CD4-positive, alpha-beta memory T cell (primary cell): ENCODE measurements at regions not wholly inside any gene's neighbourhood (a gene's known extent, or its start where the extent isn't known, plus 50 kb on each side); places are given as distances from the start of the nearest gene placed in this dataset.

Source experiments
- CTCF ChIA-PET: fragments of 350-600 bp; sonication (Branson Sonifier 250); formaldehyde crosslinking; loops from one replicate; lab custom pipeline; 2021; ENCODE audit warnings: inconsistent platforms; ENCODE audit not compliant: partially characterized antibody; lab: Charles Lee
- POLR2A ChIA-PET: fragments of 350-600 bp; sonication (Branson Sonifier 250); formaldehyde crosslinking; loops from one replicate; lab custom pipeline; 2021; ENCODE audit not compliant: partially characterized antibody; lab: Charles Lee
- DNase-seq, 5 donors: peaks; one replicate each; pipeline versions ENCODE4 v3.0.0 to v3.0.0-alpha.2; 2020 to 2022; ENCODE audit warnings: mixed read lengths in 1 of 5
- H3K27ac ChIP-seq: one replicate; pipeline ENCODE4 v1.7.0; 2013; ENCODE audit warnings: low read depth, low read length
- H3K27me3 ChIP-seq: 2 replicates; pipeline ENCODE4 v1.7.0; 2013; ENCODE audit warnings: mild to moderate bottlenecking, low read length, moderate library complexity; ENCODE audit not compliant: insufficient read depth
- H3K36me3 ChIP-seq: 2 replicates; pipeline ENCODE4 v1.7.0; 2013; ENCODE audit warnings: mild to moderate bottlenecking, low read length, moderate library complexity; ENCODE audit not compliant: insufficient read depth
- H3K4me1 ChIP-seq: 2 replicates; pipeline ENCODE4 v1.7.0; 2013; ENCODE audit warnings: mild to moderate bottlenecking, low read length, moderate library complexity; ENCODE audit not compliant: insufficient read depth
- H3K4me3 ChIP-seq, 2 donors: one replicate each; pipeline ENCODE4 v1.7.0; 2013; ENCODE audit warnings: low read length in 2 of 2, mild to moderate bottlenecking in 1 of 2
- H3K9me3 ChIP-seq, 2 donors: one replicate each; pipeline ENCODE4 v1.7.0; 2013; ENCODE audit warnings: low read length in 2 of 2, control low read depth in 1 of 2; ENCODE audit not compliant: control insufficient read depth in 1 of 2
- H3K27ac Mint-ChIP-seq, 7 donors: one replicate each; pipeline ENCODE4 v1.8.0; 2020 to 2021; ENCODE audit warnings: mixed read lengths in 7 of 7, mild to moderate bottlenecking in 6 of 7, inconsistent platforms in 3 of 7, moderate library complexity in 3 of 7
- H3K27me3 Mint-ChIP-seq, 2 donors: one replicate each; pipeline ENCODE4 v1.8.0; 2020 to 2021; ENCODE audit warnings: mixed read lengths in 2 of 2
- H3K36me3 Mint-ChIP-seq, 2 donors: one replicate each; pipeline ENCODE4 v1.8.0; 2020 to 2021; ENCODE audit warnings: mixed read lengths in 2 of 2, inconsistent platforms in 1 of 2, mild to moderate bottlenecking in 1 of 2
- H3K4me1 Mint-ChIP-seq, 4 donors: one replicate each; pipeline ENCODE4 v1.8.0; 2020 to 2021; ENCODE audit warnings: mixed read lengths in 4 of 4, mild to moderate bottlenecking in 1 of 4
- H3K4me3 Mint-ChIP-seq, 8 donors: one replicate each; pipeline ENCODE4 v1.8.0; 2020 to 2021; ENCODE audit warnings: mixed read lengths in 8 of 8, mild to moderate bottlenecking in 7 of 8, moderate library complexity in 6 of 8, inconsistent platforms in 3 of 8
- H3K9me3 Mint-ChIP-seq, 8 donors: one replicate each; pipeline ENCODE4 v1.8.0; 2020 to 2021; ENCODE audit warnings: mixed read lengths in 8 of 8, mild to moderate bottlenecking in 5 of 8, inconsistent platforms in 3 of 8, moderate library complexity in 1 of 8
- intact Hi-C: fragments of 100-400 bp; cut with micrococcal nuclease; formaldehyde crosslinking; loops from one replicate; pipeline ENCODE4 v1.15.1; 2023

DNA sequence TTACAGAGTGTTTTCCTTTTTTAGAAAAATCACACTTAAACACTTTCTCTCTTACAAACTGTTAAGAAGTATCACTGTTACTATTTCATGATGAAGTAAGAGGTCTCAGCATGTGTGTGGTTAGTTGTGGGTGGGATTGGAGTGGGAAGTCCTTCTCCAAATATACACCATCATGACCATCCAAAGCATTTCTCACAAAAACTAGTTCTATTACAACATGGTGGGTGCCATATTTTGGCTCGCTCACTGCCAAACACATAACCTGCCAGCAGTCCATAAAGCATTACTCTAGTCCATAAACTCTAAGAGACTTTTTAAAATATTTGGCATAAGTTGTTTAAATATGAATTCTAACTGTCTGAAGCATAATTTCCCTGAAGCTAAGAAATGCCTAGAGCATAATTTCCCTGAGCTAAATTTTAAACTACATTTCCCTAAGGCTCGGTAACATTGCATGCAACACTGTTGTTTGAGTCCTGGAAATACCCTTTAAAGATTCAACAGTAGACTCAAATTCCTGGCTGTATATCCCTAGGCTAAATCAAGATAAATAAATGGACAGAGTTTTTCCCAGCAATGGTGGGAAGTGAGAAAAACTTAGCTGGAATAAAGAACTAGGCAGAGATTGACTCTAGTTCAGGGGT, 415.0 kb upstream of the INTU start:
- intact Hi-C loops: no loop called here
- H3K9me3 ChIP-seq: no peaks in the 10 kb centered on the region
- no peaks in the 10 kb centered on the region for H3K27me3 Mint-ChIP-seq
- CTCF ChIA-PET: no interaction called here
- no peak overlapping the region for H3K4me3 ChIP-seq
- no peak overlapping the region for H3K27ac Mint-ChIP-seq
- no peaks in the 10 kb centered on the region for H3K4me1 Mint-ChIP-seq
- POLR2A ChIA-PET: no interaction called here
- peaks cover 0 to 12% (median 4%) of the 10 kb centered on the region in 8 donors for H3K9me3 Mint-ChIP-seq
- no peaks in the 10 kb centered on the region for H3K36me3 Mint-ChIP-seq
- DNase-seq: no peak
- no peaks in the 10 kb centered on the region for H3K4me1 ChIP-seq
- H3K36me3 ChIP-seq: no peaks in the 10 kb centered on the region
- no peak overlapping the region for H3K27ac ChIP-seq
- H3K4me3 Mint-ChIP-seq: no peak overlapping the region
- no peaks in the 10 kb centered on the region for H3K27me3 ChIP-seq

DNA sequence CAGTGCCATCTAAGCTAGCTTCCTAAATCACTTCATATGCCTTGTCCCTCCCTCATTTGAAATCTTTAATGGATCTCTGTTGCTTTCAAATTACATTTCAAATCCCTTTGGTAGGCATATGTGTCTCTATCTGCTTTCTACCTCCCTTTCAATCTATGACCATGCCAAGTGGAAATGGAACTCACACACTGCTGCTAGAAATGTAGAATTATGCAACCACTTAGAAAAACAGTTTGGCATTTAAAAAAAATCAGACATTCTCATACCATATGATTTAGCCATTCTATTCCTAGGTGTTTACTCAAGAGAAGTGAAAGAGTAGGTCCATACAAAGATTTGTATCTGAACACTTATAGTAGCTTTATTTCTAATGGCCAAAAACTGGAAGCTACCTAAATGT, 413.5 kb upstream of the INTU start:
- Histone ChIP-seq H3K27me3 (no peaks in the 10 kb centered on the region), H3K4me1 (no peaks in the 10 kb centered on the region), H3K4me3 (no peak overlapping the region), H3K9me3 (no peaks in the 10 kb centered on the region), H3K27ac (no peak overlapping the region), H3K36me3 (no peaks in the 10 kb centered on the region)
- intact Hi-C loops: no loop called here
- H3K9me3 Mint-ChIP-seq: peaks cover 0 to 15% (median 7%) of the 10 kb centered on the region in 8 donors
- ChIA-PET POLR2A (no interaction called here), CTCF (no interaction called here)
- DNase-seq: no peak
- H3K27me3 Mint-ChIP-seq: no peaks in the 10 kb centered on the region
- no peak overlapping the region for H3K4me3 Mint-ChIP-seq
- no peaks in the 10 kb centered on the region for H3K4me1 Mint-ChIP-seq
- H3K36me3 Mint-ChIP-seq: no peaks in the 10 kb centered on the region
- H3K27ac Mint-ChIP-seq: no peak overlapping the region

DNA sequence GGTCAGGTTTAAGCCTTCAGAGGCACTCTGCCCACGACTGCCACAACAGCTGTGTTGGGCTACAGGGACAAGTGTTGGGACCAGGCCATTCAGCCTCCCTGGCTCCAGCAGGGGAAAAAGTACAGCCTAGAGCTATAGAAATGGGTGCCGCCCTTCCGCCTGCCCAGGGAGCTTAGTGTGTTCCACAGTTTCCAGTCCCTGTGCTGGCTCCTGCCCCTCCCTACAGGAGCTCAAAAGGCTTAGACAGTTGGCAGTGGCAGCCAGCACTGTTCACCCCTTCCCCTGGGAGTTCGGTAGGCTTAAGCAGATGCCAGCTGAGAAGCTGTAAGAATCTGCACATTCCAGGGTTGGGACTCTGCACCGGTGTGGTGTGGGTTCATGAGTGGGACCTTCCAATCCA, 408.2 kb upstream of the INTU start:
- no peaks in the 10 kb centered on the region for H3K9me3 ChIP-seq
- H3K36me3 Mint-ChIP-seq: no peaks in the 10 kb centered on the region

GRCh38 chr4:127229855-127230608, 402.7 kb upstream of the INTU start:
- Histone ChIP-seq H3K36me3 (no peaks in the 10 kb centered on the region), H3K27ac (no peak overlapping the region), H3K27me3 (no peaks in the 10 kb centered on the region), H3K4me3 (no peak overlapping the region), H3K4me1 (no peaks in the 10 kb centered on the region), H3K9me3 (no peaks in the 10 kb centered on the region)
- intact Hi-C loops: no loop called here
- ChIA-PET POLR2A (no interaction called here), CTCF (no interaction called here)
- Mint-ChIP-seq H3K9me3 (peaks cover 0 to 8% (median 1%) of the 10 kb centered on the region in 8 donors), H3K27ac (no peak overlapping the region), H3K4me1 (no peaks in the 10 kb centered on the region), H3K4me3 (no peak overlapping the region), H3K36me3 (no peaks in the 10 kb centered on the region), H3K27me3 (no peaks in the 10 kb centered on the region)
- no peak for DNase-seq

More for the DNA sequence above, 408.2 kb upstream of the INTU start:
- CTCF ChIA-PET: no interaction called here
- no peak for DNase-seq
- H3K4me1 ChIP-seq: no peaks in the 10 kb centered on the region
- Mint-ChIP-seq H3K4me3 (no peak overlapping the region), H3K27ac (no peak overlapping the region), H3K27me3 (no peaks in the 10 kb centered on the region), H3K9me3 (peaks cover 0 to 19% (median 5%) of the 10 kb centered on the region in 8 donors), H3K4me1 (no peaks in the 10 kb centered on the region)
- intact Hi-C loops: no loop called here
- no peak overlapping the region for H3K4me3 ChIP-seq
- H3K27ac ChIP-seq: no peak overlapping the region
- H3K36me3 ChIP-seq: no peaks in the 10 kb centered on the region
- POLR2A ChIA-PET: no interaction called here
- H3K27me3 ChIP-seq: no peaks in the 10 kb centered on the region

DNA sequence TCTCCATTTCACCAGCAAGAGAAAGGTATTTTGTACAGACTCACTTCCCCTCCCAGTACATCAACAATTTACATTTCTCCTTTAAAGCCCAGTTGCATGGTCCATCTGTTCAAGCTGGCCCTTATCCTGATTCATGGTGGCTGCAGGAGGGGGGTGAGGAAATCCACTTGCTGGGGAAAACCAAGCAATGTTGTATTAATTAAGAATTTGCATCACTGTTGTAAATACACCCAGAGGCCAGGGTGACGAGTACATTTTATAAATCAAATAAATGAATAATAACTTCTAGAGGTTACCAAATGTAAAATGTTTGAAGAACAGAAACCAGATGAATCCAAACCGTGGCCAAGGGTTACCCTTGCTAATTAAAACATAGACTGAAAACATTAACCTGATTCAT, 395.9 kb upstream of the INTU start:
- no peaks in the 10 kb centered on the region for H3K27me3 ChIP-seq
- no peaks in the 10 kb centered on the region for H3K4me1 ChIP-seq
- no peak overlapping the region for H3K4me3 Mint-ChIP-seq
- no peaks in the 10 kb centered on the region for H3K9me3 ChIP-seq
- H3K36me3 Mint-ChIP-seq: no peaks in the 10 kb centered on the region
- H3K4me1 Mint-ChIP-seq: no peaks in the 10 kb centered on the region
- CTCF ChIA-PET: no interaction called here
- H3K27ac ChIP-seq: no peak overlapping the region
- intact Hi-C loops: no loop called here
- peaks cover 0 to 6% (median under 1%) of the 10 kb centered on the region in 8 donors for H3K9me3 Mint-ChIP-seq
- no peak overlapping the region for H3K4me3 ChIP-seq
- H3K27ac Mint-ChIP-seq: no peak overlapping the region
- no peaks in the 10 kb centered on the region for H3K27me3 Mint-ChIP-seq
- POLR2A ChIA-PET: no interaction called here
- no peak for DNase-seq
- no peaks in the 10 kb centered on the region for H3K36me3 ChIP-seq

DNA sequence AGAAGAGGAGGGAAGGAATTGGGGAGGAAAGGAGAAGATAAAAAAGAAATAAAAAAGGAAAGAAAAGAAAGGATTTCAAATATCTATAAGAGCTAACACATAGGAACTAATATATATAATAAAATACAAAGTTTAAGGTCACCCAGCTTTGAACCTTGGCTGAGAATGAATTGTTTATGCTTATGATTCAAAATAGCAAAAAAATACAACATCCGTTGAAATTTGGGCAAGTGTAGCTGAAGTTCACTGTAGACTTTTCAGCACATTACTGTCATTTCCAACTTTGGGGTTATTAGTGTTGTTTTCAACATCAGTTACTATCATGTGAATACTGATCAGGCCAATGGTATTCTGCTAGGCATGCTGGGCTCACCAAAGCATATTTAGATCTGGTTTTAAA, 395.2 kb upstream of the INTU start:
- no peaks in the 10 kb centered on the region for H3K4me1 Mint-ChIP-seq

DNA sequence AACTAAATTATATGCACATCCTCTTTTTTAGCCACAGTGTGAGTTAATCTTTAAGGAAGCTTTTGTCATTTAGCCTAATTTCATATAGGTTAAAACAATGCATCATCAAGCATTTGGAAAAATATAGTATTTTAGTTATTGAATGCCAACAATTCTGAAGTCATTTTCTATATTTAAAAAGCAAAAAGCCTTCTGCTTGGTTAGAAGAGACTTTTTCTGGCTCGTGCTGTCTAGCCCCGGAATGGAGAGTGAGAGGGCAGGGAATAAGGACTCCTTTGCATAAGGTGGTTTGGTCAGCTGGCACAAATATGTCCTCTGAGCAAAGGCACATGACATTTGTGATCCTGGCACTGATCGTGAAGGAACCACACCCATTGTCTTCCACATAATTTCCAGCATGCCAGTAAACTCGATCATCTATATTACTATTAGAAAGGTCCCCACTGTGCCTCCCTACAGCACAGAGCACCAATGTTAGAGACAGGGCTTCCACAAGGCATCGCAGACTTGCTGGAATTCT, 393.7 kb upstream of the INTU start:
- ChIA-PET POLR2A (no interaction called here), CTCF (no interaction called here)
- Histone ChIP-seq H3K36me3 (no peaks in the 10 kb centered on the region), H3K27ac (no peak overlapping the region), H3K27me3 (no peaks in the 10 kb centered on the region), H3K4me1 (no peaks in the 10 kb centered on the region), H3K4me3 (no peak overlapping the region), H3K9me3 (no peaks in the 10 kb centered on the region)
- H3K9me3 Mint-ChIP-seq: peaks cover 0 to 6% (median under 1%) of the 10 kb centered on the region in 8 donors
- H3K4me3 Mint-ChIP-seq: no peak overlapping the region
- intact Hi-C loops: no loop called here
- H3K27me3 Mint-ChIP-seq: no peaks in the 10 kb centered on the region
- H3K4me1 Mint-ChIP-seq: no peaks in the 10 kb centered on the region
- no peak overlapping the region for H3K27ac Mint-ChIP-seq
- H3K36me3 Mint-ChIP-seq: no peaks in the 10 kb centered on the region
- DNase-seq: no peak

More for the DNA sequence above, 395.2 kb upstream of the INTU start:
- Mint-ChIP-seq H3K4me3 (no peak overlapping the region), H3K9me3 (peaks cover 0 to 6% (median under 1%) of the 10 kb centered on the region in 8 donors), H3K27me3 (no peaks in the 10 kb centered on the region), H3K36me3 (no peaks in the 10 kb centered on the region), H3K27ac (no peak overlapping the region)
- ChIA-PET POLR2A (no interaction called here), CTCF (no interaction called here)
- Histone ChIP-seq H3K36me3 (no peaks in the 10 kb centered on the region), H3K27ac (no peak overlapping the region), H3K9me3 (no peaks in the 10 kb centered on the region), H3K4me1 (no peaks in the 10 kb centered on the region), H3K4me3 (no peak overlapping the region), H3K27me3 (no peaks in the 10 kb centered on the region)
- intact Hi-C loops: no loop called here
- no peak for DNase-seq
